Hematopoietic multipotent progenitor cell treated with erythropoietin and hydrocortisone succinate and interleukin-3 and kit ligand, for 15 days (in vitro differentiated cells): ENCODE measurements at regions not wholly inside any gene's neighbourhood (a gene's known extent, or its start where the extent isn't known, plus 50 kb on each side); places are given as distances from the start of the nearest gene placed in this dataset.

Experiments
- DNase-seq: peaks from one replicate; pipeline ENCODE4 v3.0.0-alpha.2; 2015; ENCODE audit warnings: low spot score

DNA sequence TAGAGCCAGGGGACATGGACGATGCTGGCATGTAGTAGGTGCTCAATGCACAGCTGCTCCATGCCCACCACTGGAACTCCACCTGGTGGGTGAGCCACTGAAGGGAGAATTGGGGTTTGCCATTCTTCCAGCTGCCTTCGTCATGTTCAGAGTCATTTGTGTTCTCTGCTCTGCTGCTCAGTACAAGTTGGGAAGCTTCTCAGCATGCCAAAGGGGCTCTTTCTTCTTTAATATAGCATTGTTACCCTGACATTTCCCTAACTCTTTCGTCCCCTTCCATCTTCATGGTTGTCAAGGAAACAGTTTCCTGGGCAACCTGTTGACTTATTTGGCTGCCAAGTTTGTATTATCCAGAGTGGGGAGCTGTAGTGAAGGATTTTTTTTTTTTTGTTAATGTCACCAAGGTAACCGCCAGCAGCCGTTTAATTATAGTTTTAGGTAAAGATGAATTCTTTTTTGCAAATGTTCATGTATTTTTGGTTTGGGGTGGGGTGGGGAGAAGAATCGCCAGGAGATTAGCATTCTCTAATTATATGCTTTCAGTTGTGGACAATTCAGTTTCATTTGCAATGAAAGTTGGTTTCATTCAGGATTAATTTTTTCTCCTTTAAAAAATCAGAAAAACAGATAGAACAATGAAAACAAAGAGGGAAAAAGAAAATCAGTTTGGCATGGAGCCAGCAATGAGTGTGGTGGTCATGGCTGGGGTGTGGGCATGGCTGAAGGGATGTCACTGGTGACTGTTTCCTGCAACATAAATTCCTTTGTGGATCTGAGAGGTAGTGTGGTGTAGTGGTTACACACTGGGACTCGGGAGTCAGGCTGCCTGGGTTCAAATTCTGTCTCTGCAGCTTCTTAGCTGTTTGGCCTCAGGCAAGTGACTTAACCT lies 73.0 kb upstream of the KCNG1 start:
- no peak for DNase-seq

DNA sequence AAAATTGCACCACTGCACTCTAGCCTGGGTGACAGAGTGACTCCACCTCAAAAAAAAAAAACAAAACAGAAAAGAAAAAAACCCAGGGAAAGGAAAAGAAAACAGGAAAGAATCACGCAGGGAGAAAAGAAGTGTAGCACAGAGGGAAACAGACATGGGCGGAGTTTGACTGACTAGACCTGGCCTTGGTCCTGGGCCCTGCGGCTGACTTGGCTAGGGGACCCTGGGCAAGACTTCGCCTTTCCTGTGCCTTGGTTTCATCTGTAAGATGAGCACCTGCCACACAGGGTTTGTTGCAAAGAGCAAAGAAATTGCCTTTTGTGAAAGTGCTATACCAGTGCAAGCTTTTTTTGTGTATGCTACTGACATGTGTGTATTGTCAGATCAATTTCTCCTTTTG lies 71.3 kb upstream of the KCNG1 start:
- DNase-seq: no peak

- no peak for DNase-seq
Observed at GRCh38 chr20:51093240-51093763, 70.4 kb upstream of the KCNG1 start.

DNA sequence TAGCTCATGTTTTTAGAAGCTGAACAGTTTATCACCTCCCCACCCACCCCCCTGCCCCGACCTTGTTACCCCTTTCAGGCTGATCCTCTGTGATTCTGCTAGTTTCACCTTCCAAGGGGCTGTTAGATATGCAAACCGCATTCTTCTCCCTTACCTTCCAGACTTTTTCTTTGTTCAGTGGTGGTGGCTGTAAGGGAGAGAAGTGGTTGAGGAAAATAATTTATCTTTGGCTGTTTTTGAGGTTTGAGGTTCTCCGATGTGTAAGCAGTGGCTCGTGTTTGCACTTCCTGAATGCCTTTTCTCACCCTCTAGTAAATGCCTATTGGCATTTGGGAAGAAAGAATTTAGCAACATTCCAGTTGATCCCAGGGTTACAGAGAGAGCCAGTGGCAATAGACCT lies 69.4 kb upstream of the KCNG1 start:
- no peak for DNase-seq

DNA sequence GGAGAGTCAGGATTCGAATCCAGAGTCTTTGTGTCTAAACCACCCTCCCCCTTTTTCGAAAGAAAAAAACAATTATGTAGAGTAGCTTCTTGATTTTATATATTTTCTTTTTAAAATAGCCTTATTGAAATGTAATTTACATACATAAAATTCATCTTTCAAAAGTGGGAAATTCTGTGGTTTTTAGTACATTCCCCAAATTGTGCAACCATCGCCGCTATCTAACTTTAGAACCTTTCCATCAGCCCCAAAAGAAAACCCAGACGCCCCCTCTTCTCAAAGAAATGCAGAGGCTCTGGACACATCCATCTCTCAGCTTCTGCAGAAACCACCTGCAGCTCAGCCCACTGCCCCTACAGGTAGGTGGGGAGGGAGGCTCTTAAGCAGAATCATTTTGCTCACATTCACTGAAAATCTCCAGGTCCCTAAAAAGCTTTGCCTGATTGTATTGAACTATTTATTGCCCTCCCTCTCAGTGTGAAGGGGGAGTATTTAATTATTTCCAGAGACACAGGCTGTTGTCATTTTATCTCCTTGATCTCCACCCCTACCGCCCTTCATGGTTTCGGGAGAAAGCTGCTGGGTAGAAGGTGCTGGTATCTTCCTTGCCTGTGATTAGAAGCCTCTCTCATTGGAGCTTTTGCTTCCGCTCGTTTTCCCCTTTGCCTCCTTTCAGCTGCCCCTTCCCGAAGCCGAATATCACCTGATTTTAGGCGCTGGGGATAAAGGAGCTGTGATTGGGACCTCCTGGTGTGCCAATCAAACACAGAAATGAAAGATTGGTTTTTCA lies 68.7 kb upstream of the KCNG1 start:
- no peak for DNase-seq

- no peak for DNase-seq
Observed at GRCh38 chr20:51089840-51090239, 66.9 kb upstream of the KCNG1 start.

GRCh38 chr20:51089272-51089781 lies 66.4 kb upstream of the KCNG1 start:
- no peak for DNase-seq

DNA sequence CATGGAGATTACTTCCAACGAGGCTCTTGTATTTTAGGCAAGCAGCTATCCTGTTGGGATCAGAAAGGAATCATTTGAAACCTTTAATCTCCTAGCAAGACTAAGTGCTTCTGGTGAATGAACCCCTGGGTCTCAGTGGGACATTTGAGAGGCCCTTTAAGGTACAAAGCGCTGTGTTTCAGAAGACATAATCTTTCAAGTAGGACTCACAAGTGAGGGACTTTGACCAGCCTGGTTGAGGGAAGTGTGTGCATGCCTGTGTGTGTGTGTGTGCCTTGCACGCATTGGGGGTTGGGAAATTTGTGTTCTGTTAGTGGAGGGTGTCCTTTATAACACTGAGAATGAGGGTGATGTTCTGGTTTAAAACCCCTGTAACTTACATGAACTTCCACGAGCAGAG lies 64.4 kb upstream of the KCNG1 start:
- no peak for DNase-seq

- DNase-seq: no peak
Observed at GRCh38 chr20:51085769-51086168, 62.9 kb upstream of the KCNG1 start.

DNA sequence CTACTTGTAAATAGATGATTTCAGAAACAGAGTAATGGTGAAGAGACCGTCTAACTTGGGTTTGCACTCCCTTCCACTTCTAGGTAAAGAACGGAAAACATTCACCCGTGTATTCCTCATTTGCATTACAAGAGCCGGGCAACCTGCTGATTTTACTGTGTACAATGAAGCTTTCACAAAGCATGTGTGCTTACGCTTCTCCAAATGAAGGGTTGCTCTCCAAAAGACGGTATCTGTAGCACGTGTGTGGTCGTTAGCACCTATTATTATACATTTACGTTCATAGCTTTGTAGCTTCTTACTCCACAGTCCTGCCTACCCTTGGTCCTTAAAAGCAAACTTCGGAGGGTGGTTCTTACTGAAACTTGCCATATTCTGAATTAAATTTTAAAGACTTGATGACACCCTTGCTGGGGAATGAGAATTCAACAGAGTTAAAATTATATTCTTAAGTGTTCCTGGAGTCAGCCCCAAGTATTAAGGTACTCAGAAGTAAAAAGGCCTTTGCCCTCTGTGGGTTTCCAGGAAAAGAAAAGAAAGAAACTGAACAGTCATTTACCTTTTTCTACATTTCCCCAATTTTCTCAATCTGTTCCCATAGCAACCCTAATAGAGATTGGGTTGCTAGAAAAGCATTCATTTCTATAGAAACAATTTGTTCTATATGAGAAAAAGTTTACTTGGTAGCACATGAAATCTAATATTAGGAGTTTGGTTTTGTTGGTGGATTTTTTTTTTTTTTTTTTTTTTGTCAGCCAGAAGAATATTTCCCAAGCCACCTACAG lies 61.9 kb upstream of the KCNG1 start:
- DNase-seq: no peak

- DNase-seq: no peak
Observed at GRCh38 chr20:51083447-51083846, 60.5 kb upstream of the KCNG1 start.

GRCh38 chr20:51082988-51083387 lies 60.1 kb upstream of the KCNG1 start:
- DNase-seq: no peak

DNA sequence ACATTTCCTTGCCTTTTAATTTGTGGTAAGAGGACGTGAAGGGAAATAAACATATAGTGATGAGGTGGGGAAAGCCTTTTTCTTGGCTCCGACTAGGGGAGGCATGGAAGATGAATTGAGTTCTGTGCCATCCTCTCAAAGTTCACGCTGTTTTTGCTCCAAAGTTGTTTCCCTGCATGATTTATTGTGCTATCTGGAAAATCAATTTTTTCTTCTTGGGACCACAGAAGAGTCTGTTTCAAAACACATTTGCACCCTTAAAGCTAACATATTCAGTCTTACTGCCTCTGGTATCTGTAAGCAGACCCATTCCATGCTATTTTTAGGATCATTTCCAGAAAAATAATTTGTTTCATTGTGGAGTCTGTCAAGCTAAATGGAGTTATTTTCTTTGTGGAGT lies 57.6 kb upstream of the KCNG1 start:
- DNase-seq: no peak

- DNase-seq: no peak
Observed at GRCh38 chr20:51079488-51079887, 56.6 kb upstream of the KCNG1 start.

- no peak for DNase-seq
Observed at GRCh38 chr20:51077686-51078060, 54.8 kb upstream of the KCNG1 start.

DNA sequence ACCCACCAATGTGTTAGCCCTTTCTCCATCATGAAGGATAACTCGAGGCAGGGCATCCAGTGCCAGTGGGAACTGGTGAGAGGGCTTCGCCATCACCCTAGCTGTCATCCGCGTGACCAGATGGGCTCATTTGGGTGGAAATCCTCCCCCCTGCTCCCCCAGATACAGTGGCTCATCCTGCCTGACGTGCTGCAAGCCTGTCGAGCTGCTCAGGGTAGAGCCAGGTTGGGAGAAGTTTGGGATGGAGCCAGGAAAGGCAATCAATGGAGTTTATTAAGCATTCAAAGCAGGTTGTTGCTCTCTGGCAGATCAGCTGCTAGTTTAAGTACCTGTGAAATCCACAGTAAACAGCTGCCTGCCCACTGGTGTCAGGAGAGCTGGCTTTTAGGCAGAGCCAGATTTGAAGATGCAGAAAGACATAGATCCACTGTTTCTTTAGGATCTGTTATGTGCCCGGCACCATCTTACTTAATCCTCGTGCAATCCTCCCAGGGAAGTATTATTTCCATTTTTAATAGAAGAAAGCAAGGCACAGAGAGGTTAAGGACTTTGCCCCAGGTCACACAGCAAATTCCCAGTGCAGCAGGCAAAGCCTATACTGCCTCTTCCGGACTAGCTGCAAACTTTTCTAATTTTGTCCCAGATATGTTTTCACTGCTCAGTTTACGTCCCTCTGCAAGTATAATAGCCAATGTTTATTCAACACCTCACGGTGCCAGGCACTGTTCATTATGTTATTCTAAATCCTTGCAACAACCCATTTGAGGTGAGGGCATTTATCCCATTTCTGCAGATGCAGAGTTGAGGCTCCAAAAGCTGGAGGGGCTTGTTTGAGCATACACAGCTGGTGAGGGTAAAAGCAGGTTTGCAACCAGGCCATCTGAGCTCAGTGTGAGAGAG lies 54.1 kb upstream of the KCNG1 start:
- no peak for DNase-seq

- no peak for DNase-seq
Observed at GRCh38 chr20:51074062-51074461, 51.2 kb upstream of the KCNG1 start.
